ENCODE measurements at regions not wholly inside any gene's neighbourhood (a gene's known extent, or its start where the extent isn't known, plus 50 kb on each side); places are given as distances from the start of the nearest gene placed in this dataset.

- TF ChIP-seq EP300 (IDR thresholded peaks at IDR 0.05) (no peak), POLR2A (IDR thresholded peaks at IDR 0.05) (no peak), CTCF (IDR thresholded peaks at IDR 0.05) (no peak)
- H3K27ac ChIP-seq = no peak overlapping the region
- no peaks in the 10 kb centered on the region for H3K9me3 ChIP-seq
- no peaks in the 10 kb centered on the region for H3K4me1 ChIP-seq
- whole genome bisulfite sequencing, 2 donors = 69 to 74% methylated on average over 9 to 10 of the region's 10 CpGs
- no peak overlapping the region for H3K4me3 ChIP-seq
- H3K27me3 ChIP-seq = no peaks in the 10 kb centered on the region
- H3K36me3 ChIP-seq = no peaks in the 10 kb centered on the region
- no peak for DNase-seq (ENCODE audit: low spot score in 2 of 2)
Measured at GRCh38 chr22:48049116-48049515, 1286.7 kb downstream of the TBC1D22A start.

- WGBS, 2 donors = 85 to 89% methylated on average over 9 of the region's 9 CpGs
- no peak overlapping the region for H3K27ac ChIP-seq
- H3K36me3 ChIP-seq = no peaks in the 10 kb centered on the region
- no peaks in the 10 kb centered on the region for H3K27me3 ChIP-seq
- H3K4me1 ChIP-seq = no peaks in the 10 kb centered on the region
- no peak for DNase-seq (ENCODE audit: low spot score in 2 of 2)
- no peak for TF ChIP-seq POLR2A (IDR thresholded peaks at IDR 0.05)
- no peak for TF ChIP-seq CTCF (IDR thresholded peaks at IDR 0.05)
- no peak for TF ChIP-seq EP300 (IDR thresholded peaks at IDR 0.05)
- no peak overlapping the region for H3K4me3 ChIP-seq
- no peaks in the 10 kb centered on the region for H3K9me3 ChIP-seq
Measured at GRCh38 chr22:48047722-48048500, 1285.5 kb downstream of the TBC1D22A start.

GRCh38 chr22:48045369-48045768 is 1282.9 kb downstream of the TBC1D22A start:
- H3K27me3 ChIP-seq = no peaks in the 10 kb centered on the region
- DNase-seq (ENCODE audit: low spot score in 2 of 2) = no peak
- H3K4me1 ChIP-seq = no peaks in the 10 kb centered on the region
- H3K27ac ChIP-seq = no peak overlapping the region
- TF ChIP-seq CTCF (IDR thresholded peaks at IDR 0.05) (no peak), EP300 (IDR thresholded peaks at IDR 0.05) (no peak), POLR2A (IDR thresholded peaks at IDR 0.05) (no peak)
- WGBS, 2 donors = 63 to 81% methylated on average over 4 of the region's 4 CpGs
- H3K9me3 ChIP-seq = peaks cover 0 to 6% (median 0%) of the 10 kb centered on the region in 4 donors
- no peak overlapping the region for H3K4me3 ChIP-seq
- H3K36me3 ChIP-seq = no peaks in the 10 kb centered on the region

- Histone ChIP-seq H3K36me3 (no peaks in the 10 kb centered on the region), H3K27ac (no peak overlapping the region), H3K4me3 (no peak overlapping the region), H3K4me1 (no peaks in the 10 kb centered on the region), H3K9me3 (peaks cover 0 to 8% (median 0%) of the 10 kb centered on the region in 4 donors), H3K27me3 (no peaks in the 10 kb centered on the region)
- TF ChIP-seq POLR2A (IDR thresholded peaks at IDR 0.05) = no peak
- WGBS, 2 donors = 49 to 52% methylated on average over 9 of the region's 9 CpGs
- DNase-seq (ENCODE audit: low spot score in 2 of 2) = no peak
Measured at GRCh38 chr22:48044487-48045060, 1282.1 kb downstream of the TBC1D22A start.

GRCh38 chr22:48043581-48043980 is 1281.1 kb downstream of the TBC1D22A start:
- TF ChIP-seq POLR2A (IDR thresholded peaks at IDR 0.05) = no peak
- no peak for TF ChIP-seq CTCF (IDR thresholded peaks at IDR 0.05)
- TF ChIP-seq EP300 (IDR thresholded peaks at IDR 0.05) = no peak
- no peak overlapping the region for H3K4me3 ChIP-seq
- 86 to 91% methylated on average over 6 of the region's 6 CpGs for WGBS, 2 donors
- H3K27ac ChIP-seq = no peak overlapping the region
- no peak for DNase-seq (ENCODE audit: low spot score in 2 of 2)
- H3K27me3 ChIP-seq = no peaks in the 10 kb centered on the region
- H3K36me3 ChIP-seq = no peaks in the 10 kb centered on the region
- H3K4me1 ChIP-seq = no peaks in the 10 kb centered on the region
- peaks cover 0 to 14% (median 0%) of the 10 kb centered on the region in 4 donors for H3K9me3 ChIP-seq

Measured in tibial nerve (tissue), 4 donors.